CD1c-positive myeloid dendritic cell (primary cell): ENCODE measurements at regions not wholly inside any gene's neighbourhood (a gene's known extent, or its start where the extent isn't known, plus 50 kb on each side); places are given as distances from the start of the nearest gene placed in this dataset.
"Not testable (repeated sequence)": the region's sequence is repeated elsewhere in the genome, so short reads cannot be mapped to it uniquely, and the experiment has no call there.

ENCODE experiments used
- DNase-seq: peaks from one replicate; pipeline ENCODE4 v3.0.0-alpha.2; 2016; ENCODE audit errors: extremely low spot score

GRCh38 chr2:36165132-36165531 is 190.4 kb upstream of the CRIM1 start:
- no peak for DNase-seq

DNA sequence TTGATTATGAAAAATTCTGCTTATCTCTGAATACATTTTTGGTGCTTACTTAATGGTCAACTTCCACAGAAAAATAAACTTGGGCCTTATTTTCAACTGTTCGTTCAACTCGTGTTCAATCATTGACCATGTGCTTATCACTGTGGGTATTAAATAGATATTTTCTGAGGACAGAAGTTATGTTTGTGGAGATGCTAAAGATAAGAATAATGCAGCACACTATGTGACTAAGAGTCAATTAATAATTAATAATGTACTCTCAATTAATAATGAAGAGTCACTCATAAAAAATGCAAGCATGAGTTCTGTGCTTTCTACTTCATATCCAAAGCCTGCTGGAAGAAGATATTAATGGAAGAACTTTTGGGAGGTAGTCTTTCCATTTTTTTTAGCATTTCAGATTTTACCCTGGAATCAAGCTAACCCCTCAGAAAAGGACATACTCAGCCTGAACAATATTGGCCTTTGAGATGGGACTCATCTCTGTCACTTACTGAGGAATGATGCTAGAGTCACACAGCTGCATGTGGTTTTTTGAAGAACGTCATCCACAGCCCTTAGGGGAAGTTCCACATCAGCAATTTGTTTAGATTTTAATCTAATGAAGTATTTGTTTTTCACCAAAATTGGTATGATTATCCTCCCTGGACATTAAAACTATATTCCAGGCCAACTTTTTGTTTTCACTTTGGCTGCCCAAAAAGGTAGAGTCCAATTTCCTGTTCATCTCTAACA is 191.9 kb upstream of the CRIM1 start:
- DNase-seq, result no peak

GRCh38 chr2:36157093-36157492 is 198.5 kb upstream of the CRIM1 start:
- not testable (repeated sequence) for DNase-seq

DNA sequence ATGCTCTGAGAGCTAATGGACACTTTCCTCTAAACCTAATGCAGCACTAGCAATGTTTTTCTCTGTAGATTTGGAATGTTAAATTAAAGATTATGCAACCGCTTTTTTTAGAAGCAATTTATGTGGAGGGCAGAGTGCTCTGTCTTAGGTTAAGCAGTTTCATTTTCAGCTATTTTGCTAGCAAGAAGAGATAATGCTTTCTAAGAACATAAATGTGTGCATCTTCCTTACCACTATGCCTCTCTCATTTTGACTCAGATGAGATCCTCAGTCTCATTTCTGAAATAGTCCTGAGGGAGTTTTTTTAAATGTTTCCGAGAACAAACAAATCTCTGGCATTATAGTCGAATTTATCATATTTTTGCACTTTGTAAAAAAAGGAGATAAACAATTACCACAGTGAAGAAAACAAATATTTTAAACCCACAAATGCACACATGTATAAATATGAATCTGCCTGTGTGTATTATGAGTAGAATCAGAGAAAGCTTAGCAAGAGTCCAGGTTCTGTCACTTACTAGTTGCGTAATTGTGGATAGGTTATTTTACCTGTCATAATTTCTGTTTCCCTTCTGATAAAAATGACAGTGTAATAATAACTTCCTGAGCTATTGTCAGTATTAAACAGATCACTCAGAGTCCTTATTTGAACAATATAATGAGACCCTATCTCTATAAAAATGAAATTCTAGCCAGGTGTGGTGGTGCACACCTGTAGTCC is 207.7 kb upstream of the CRIM1 start:
- DNase-seq, result no peak

- no peak for DNase-seq
These were observed 208.8 kb upstream of the CRIM1 start for GRCh38 chr2:36146765-36147164.

GRCh38 chr2:36140391-36140790 is 215.2 kb upstream of the CRIM1 start:
- no peak for DNase-seq

DNA sequence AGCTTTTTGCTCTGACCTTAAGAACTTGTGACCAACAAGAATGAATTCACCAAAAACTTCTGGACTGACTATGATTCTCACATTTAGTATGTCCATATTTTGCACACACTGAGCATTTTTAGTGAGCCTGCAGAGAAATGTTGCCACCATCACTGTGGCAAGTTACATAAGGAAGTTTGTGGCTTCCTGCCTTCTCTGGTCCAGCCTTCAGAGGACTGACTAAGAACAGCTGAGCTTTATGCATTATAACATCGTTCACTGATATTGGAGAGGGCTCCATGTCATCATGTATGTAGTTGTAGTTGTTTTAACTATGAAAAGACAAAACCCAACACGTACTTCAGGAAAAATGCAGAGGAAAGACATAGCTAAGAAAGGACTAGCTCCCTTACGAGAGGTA is 218.0 kb upstream of the CRIM1 start:
- DNase-seq, result no peak

GRCh38 chr2:36134281-36134680 is 221.3 kb upstream of the CRIM1 start:
- no peak for DNase-seq

DNA sequence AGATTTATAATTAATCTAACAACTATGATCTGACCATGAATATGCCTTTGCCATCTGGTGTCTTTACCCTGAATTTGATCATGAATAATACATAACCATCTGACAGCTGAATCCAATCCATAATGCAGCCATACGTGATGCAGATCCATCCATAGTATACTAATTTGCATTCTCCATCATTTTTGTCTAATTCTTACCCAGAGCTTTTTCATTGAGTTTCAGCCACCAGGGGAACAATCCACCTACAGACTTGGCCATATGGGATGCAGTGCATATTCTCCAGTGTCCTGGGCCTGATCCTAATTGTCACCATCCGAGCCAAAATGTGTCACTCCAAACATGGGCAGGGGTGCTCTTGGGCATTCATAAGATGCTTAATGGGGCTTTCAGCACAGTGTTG is 227.2 kb upstream of the CRIM1 start:
- no peak for DNase-seq

GRCh38 chr2:36125702-36126101 is 229.9 kb upstream of the CRIM1 start:
- no peak for DNase-seq

GRCh38 chr2:36123995-36124394 is 231.6 kb upstream of the CRIM1 start:
- DNase-seq, result no peak

GRCh38 chr2:36097022-36097421 is 258.6 kb upstream of the CRIM1 start:
- DNase-seq, result no peak

DNA sequence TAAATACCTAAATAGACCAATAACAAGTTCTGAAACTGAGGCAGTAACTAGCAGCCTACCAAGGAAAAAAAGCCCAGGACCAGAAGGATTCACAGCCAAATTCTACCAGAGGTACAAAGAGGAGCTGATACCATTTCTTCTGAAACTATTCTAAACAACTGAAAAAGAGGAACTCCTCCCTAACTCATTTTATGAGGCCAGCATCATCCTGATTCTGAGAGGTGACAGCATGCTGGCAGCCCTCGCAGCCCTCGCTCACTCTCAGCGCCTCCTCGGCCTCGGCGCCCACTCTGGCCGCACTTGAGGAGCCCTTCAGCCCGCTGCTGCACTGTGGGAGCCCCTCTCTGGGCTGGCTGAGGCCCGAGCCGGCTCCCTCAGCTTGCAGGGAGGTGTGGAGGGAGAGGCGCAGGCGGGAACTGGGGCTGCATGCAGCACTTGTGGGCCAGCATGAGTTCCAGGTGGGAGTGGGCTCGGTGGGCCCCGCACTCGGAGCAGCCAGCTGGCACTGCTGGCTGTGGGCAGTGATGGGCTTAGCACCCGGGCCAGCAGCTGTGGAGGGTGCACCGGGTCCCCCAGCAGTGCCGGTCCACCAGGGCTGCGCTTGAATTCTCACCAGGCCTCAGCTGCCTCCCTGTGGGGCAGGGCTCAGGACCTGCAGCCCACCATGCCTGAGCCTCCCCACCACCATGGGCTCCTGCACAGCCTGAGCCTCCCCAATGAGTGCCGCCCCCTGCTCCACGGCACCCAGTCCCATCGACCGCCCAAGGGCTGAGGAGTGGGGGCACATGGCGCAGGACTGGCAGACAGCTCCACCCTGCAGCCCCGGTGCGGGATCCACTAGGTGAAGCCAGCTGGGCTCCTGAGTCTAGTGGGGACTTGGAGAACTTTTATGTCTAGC is 263.5 kb upstream of the CRIM1 start:
- DNase-seq, result not testable (repeated sequence)

GRCh38 chr2:36088716-36089328 is 266.8 kb upstream of the CRIM1 start:
- DNase-seq, result no peak

GRCh38 chr2:36087344-36087743 is 268.2 kb upstream of the CRIM1 start:
- DNase-seq, result no peak

DNA sequence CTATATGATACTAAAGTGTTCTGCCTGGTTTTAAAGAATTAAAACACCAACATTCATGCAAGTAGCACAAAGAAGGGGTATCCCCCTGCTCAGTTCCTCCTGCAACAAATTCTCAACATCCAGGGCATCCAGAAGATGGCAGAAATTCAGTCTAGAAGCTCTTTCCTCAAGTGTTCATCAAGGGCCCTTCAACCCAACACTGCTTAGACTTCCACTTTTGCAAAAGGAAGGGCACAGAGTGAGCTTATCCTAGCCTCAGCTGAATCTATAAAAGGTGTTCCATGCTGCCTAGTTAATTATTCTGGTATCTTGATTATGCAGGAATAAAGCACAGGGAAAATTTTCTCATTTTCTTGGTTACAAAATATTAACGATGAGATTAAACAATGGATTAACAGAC is 275.8 kb upstream of the CRIM1 start:
- no peak for DNase-seq

DNA sequence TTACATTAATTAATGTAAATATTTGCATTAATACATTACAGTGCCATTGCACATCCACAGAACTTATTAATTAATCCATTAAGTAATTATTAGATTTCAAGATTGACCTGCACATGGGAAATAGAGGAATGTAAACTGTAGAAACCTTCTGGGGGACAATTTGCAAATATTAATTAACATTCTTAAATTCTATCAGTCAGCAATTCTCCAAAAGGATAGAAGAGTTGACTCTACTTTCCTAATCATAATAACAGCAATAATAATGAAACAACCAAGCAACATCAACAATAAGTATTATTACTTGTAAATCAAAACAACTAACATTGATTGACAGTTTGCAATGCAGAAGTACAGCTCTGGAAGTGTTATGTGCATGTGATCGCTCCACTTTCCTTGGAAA is 281.6 kb upstream of the CRIM1 start:
- DNase-seq, result no peak

DNA sequence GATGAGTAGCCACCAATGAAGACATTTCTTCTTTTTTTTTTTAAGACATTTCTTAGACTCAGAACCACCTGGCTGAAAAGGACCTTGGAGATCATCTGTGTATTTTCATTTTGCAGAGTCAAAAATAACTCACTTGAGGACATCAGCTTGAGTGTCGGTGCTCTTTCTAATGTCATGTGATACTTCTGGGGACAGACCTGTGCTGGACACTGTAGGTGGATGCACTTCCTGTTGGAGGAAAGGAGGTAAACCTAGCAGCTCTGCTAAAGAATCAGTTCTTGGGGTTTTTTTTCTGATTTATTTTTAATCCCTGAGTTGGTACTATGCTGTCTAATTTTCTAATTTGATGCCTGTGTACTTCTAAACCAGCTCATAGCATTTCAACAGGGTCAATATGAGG is 283.9 kb upstream of the CRIM1 start:
- DNase-seq, result no peak

GRCh38 chr2:36069074-36069473 is 286.5 kb upstream of the CRIM1 start:
- DNase-seq, result no peak

GRCh38 chr2:36068086-36068485 is 287.5 kb upstream of the CRIM1 start:
- no peak for DNase-seq

GRCh38 chr2:36060133-36060532 is 295.4 kb upstream of the CRIM1 start:
- DNase-seq, result no peak

- DNase-seq, result peak; percentile 27
These were observed 295.9 kb upstream of the CRIM1 start for GRCh38 chr2:36059691-36060090.
